ENCODE measurements at regions not wholly inside any gene's neighbourhood (a gene's known extent, or its start where the extent isn't known, plus 50 kb on each side); places are given as distances from the start of the nearest gene placed in this dataset.

DNA sequence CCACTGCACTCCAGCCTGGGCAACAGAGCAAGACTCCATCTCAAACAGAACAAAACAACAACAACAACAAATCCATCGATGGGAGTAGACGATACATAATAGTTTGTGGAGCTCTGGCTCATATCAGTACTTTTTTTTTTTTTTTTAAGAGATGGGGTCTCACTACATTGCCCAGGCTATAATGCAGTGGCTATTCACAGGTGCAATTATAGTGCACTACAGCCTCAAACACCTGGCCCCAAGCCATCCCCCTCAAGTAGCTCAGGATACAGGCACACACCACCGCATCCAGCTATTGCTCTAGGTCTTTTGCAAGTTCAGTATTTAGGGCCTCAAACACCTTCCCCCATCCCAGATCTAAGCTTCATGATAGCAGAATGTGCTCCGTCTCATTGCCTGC lies 110.6 kb downstream of the KATNIP start:
- ChIA-PET POLR2A (ENCODE audit: unreplicated experiment) (no interaction called here), CTCF (no interaction called here)
- no peak overlapping the region for H3K4me2 ChIP-seq (ENCODE audit: low read depth, low read length)
- H3K9me3 ChIP-seq (ENCODE audit: control insufficient read depth, insufficient read depth, low read length) = no peaks in the 10 kb centered on the region
- H4K8ac ChIP-seq (ENCODE audit: low read depth in 2 of 2, low read length in 2 of 2) = no peak overlapping the region
- DNase-seq (no peak), ATAC-seq (ENCODE audit: low read depth) (no peak)
- H3K4me1 ChIP-seq (ENCODE audit: control insufficient read depth, insufficient read depth, low read length) = no peaks in the 10 kb centered on the region
- no CpG with 5 or more reads among the region's 4 CpGs for WGBS, 2 experiments (ENCODE audit: extremely low coverage in 2 of 2, insufficient read length in 1 of 2)
- no peak overlapping the region for H3K27ac ChIP-seq (ENCODE audit: insufficient read depth, low read length)
- no peaks in the 10 kb centered on the region for H4K20me1 ChIP-seq (ENCODE audit: insufficient read depth, low read length)
- H3K36me3 ChIP-seq (ENCODE audit: control insufficient read depth, insufficient read depth, low read length) = 0 out of 2 replicates have a peak, but pooled peaks cover 4% of the 10 kb centered on the region
- no peak overlapping the region for H2BK120ac ChIP-seq (ENCODE audit: low read depth, low read length)
- H3K9me1 ChIP-seq (ENCODE audit: insufficient read depth, low read length) = no peaks in the 10 kb centered on the region
- H2BK5ac ChIP-seq (ENCODE audit: low read depth, low read length, poor library complexity, severe bottlenecking) = no peak overlapping the region
- H2BK15ac ChIP-seq (ENCODE audit: low read depth, low read length) = no peak overlapping the region
- no peaks in the 10 kb centered on the region; a peak in 1 of 4 replicates for H3K79me1 ChIP-seq (ENCODE audit: low read depth in 1 of 2, low read length in 2 of 2)
- TF ChIP-seq, protein P1, sequence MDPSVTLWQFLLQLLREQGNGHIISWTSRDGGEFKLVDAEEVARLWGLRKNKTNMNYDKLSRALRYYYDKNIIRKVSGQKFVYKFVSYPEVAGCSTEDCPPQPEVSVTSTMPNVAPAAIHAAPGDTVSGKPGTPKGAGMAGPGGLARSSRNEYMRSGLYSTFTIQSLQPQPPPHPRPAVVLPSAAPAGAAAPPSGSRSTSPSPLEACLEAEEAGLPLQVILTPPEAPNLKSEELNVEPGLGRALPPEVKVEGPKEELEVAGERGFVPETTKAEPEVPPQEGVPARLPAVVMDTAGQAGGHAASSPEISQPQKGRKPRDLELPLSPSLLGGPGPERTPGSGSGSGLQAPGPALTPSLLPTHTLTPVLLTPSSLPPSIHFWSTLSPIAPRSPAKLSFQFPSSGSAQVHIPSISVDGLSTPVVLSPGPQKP (IDR thresholded peaks at IDR 0.05; ENCODE audit: borderline replicate concordance, low read depth, low read length) = no peak
- no peak for TF ChIP-seq CHD1 (IDR thresholded peaks at IDR 0.05; ENCODE audit: low read depth, low read length)
- TF ChIP-seq RCOR1 (IDR thresholded peaks at IDR 0.05; ENCODE audit: insufficient replicate concordance, low read length) = no peak
- TF ChIP-seq CEBPB (IDR thresholded peaks at IDR 0.05; ENCODE audit: low read depth, low read length) = no peak
- no peak for TF ChIP-seq SMC3 (IDR thresholded peaks at IDR 0.05; ENCODE audit: low read depth, low read length)
- no peak for TF ChIP-seq BHLHE40 (IDR thresholded peaks at IDR 0.05; ENCODE audit: low read depth, low read length)
- TF ChIP-seq, protein P2, sequence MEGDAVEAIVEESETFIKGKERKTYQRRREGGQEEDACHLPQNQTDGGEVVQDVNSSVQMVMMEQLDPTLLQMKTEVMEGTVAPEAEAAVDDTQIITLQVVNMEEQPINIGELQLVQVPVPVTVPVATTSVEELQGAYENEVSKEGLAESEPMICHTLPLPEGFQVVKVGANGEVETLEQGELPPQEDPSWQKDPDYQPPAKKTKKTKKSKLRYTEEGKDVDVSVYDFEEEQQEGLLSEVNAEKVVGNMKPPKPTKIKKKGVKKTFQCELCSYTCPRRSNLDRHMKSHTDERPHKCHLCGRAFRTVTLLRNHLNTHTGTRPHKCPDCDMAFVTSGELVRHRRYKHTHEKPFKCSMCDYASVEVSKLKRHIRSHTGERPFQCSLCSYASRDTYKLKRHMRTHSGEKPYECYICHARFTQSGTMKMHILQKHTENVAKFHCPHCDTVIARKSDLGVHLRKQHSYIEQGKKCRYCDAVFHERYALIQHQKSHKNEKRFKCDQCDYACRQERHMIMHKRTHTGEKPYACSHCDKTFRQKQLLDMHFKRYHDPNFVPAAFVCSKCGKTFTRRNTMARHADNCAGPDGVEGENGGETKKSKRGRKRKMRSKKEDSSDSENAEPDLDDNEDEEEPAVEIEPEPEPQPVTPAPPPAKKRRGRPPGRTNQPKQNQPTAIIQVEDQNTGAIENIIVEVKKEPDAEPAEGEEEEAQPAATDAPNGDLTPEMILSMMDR (conservative IDR thresholded peaks at IDR 0.05; ENCODE audit: low read depth, low read length) = no peak
- TF ChIP-seq POLR2A (IDR thresholded peaks at IDR 0.05; ENCODE audit: low read depth, low read length) = no peak
- no peak for TF ChIP-seq MXI1 (IDR thresholded peaks at IDR 0.05; ENCODE audit: borderline replicate concordance, low read depth, low read length)
- no peak for TF ChIP-seq RFX5 (IDR thresholded peaks at IDR 0.05; ENCODE audit: low read depth, low read length)
- TF ChIP-seq MAFK (IDR thresholded peaks at IDR 0.05; ENCODE audit: low read depth, low read length) = no peak
- TF ChIP-seq RAD21 (IDR thresholded peaks at IDR 0.05; ENCODE audit: low read length) = no peak
- no peak for TF ChIP-seq NFE2L2 (IDR thresholded peaks at IDR 0.05; ENCODE audit: low read depth, low read length)
- TF ChIP-seq, protein P3, sequence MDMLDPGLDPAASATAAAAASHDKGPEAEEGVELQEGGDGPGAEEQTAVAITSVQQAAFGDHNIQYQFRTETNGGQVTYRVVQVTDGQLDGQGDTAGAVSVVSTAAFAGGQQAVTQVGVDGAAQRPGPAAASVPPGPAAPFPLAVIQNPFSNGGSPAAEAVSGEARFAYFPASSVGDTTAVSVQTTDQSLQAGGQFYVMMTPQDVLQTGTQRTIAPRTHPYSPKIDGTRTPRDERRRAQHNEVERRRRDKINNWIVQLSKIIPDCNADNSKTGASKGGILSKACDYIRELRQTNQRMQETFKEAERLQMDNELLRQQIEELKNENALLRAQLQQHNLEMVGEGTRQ (IDR thresholded peaks at IDR 0.05; ENCODE audit: low read depth, low read length) = no peak
- no peak for TF ChIP-seq MAZ (IDR thresholded peaks at IDR 0.05; ENCODE audit: borderline replicate concordance, low read depth, low read length)
- no peak for TF ChIP-seq FOS (IDR thresholded peaks at IDR 0.05; ENCODE audit: low read depth, low read length)
- no peaks in the 10 kb centered on the region for H3K27me3 ChIP-seq (ENCODE audit: control insufficient read depth, insufficient read depth, low read length)
- H3K4ac ChIP-seq (ENCODE audit: low read depth, low read length) = no peak overlapping the region
- no peak overlapping the region for H2AK9ac ChIP-seq (replicated peaks; ENCODE audit: low read depth, low read length, poor library complexity)
- in situ Hi-C loops (cut with MboI; ENCODE audit: low sequenced_read_pairs) = no loop called here
- H4K91ac ChIP-seq (ENCODE audit: insufficient read depth, low read depth, low read length) = no peak overlapping the region
- no peak overlapping the region for H3K4me3 ChIP-seq (ENCODE audit: insufficient read depth, low read depth, low read length)
- H3K9ac ChIP-seq (ENCODE audit: low read depth, low read length) = no peak overlapping the region
- intact Hi-C loops (cut with micrococcal nuclease) = no loop called here
- no peak overlapping the region for H3K23ac ChIP-seq (ENCODE audit: low read depth, low read length)
- H3K14ac ChIP-seq (replicated peaks; ENCODE audit: low read depth, low read length) = no peak overlapping the region
- no peak overlapping the region for H3K56ac ChIP-seq (ENCODE audit: extremely low read depth, insufficient read depth, low read length)
- dilution Hi-C loops (cut with HindIII; ENCODE audit: low sequenced_read_pairs, unreplicated experiment) = no loop called here
- H2AK5ac ChIP-seq (ENCODE audit: low read depth, low read length) = no peak overlapping the region
- no peak overlapping the region for H2AFZ ChIP-seq (replicated peaks; ENCODE audit: low read length, poor library complexity)
- no peak overlapping the region for H2BK20ac ChIP-seq (ENCODE audit: low read depth, low read length)
- H3K18ac ChIP-seq (ENCODE audit: low read depth, low read length) = no peak overlapping the region
- no peak overlapping the region for H4K5ac ChIP-seq (ENCODE audit: low read depth, low read length)
- BruUV-seq (replicated peaks) = no TSS peak

Measured in IMR-90 (cell line).